ACC112 (cell line): ENCODE measurements at regions not wholly inside any gene's neighbourhood (a gene's known extent, or its start where the extent isn't known, plus 50 kb on each side); places are given as distances from the start of the nearest gene placed in this dataset.

Experiments used
- H2AFZ ChIP-seq: fragments of 200-600 bp; sonication (generic); one replicate; pipeline ENCODE4 v1.6.0; 2017; ENCODE audit warnings: antibody characterized with exemption, low read length; ENCODE audit not compliant: unreplicated experiment
- H3K27ac ChIP-seq: fragments of 200-600 bp; sonication (generic); 2 replicates; pipeline ENCODE4 v1.5.1; 2014; ENCODE audit warnings: low read depth, mild to moderate bottlenecking, antibody characterized with exemption, low read length, moderate library complexity
- H3K27me3 ChIP-seq: fragments of 200-600 bp; sonication (generic); 2 replicates; pipeline ENCODE4 v1.6.1; 2014; ENCODE audit warnings: mild to moderate bottlenecking, antibody characterized with exemption, low read length, moderate library complexity, mixed read lengths; ENCODE audit not compliant: insufficient read depth
- H3K36me3 ChIP-seq: fragments of 200-600 bp; sonication (generic); 2 replicates; pipeline ENCODE4 v1.6.1; 2016; ENCODE audit warnings: mild to moderate bottlenecking, antibody characterized with exemption, low read length, moderate library complexity, mixed read lengths; ENCODE audit not compliant: insufficient read depth
- H3K4me1 ChIP-seq: fragments of 200-600 bp; sonication (generic); one replicate; pipeline ENCODE4 v1.6.1; 2016; ENCODE audit warnings: low read length, mixed read lengths; ENCODE audit not compliant: insufficient read depth, unreplicated experiment, control insufficient read depth
- H3K4me3 ChIP-seq: fragments of 200-600 bp; sonication (generic); 2 replicates; pipeline ENCODE4 v1.5.1; 2014; ENCODE audit warnings: mild to moderate bottlenecking, low read depth, low read length
- H3K79me2 ChIP-seq: fragments of 200-600 bp; sonication (generic); one replicate; pipeline ENCODE4 v1.6.0; 2016; ENCODE audit warnings: low read length; ENCODE audit not compliant: control insufficient read depth, unreplicated experiment, insufficient read depth

GRCh38 chr7:68446183-68446582 lies 1152.1 kb upstream of the AUTS2 start:
- H3K4me1 ChIP-seq, result no peaks in the 10 kb centered on the region
- H3K79me2 ChIP-seq, result no peaks in the 10 kb centered on the region

GRCh38 chr7:68449099-68449498 lies 1149.2 kb upstream of the AUTS2 start:
- Histone ChIP-seq H2AFZ (no peak overlapping the region), H3K36me3 (no peaks in the 10 kb centered on the region), H3K4me1 (no peaks in the 10 kb centered on the region), H3K27me3 (no peaks in the 10 kb centered on the region), H3K27ac (no peak overlapping the region), H3K4me3 (no peak overlapping the region), H3K79me2 (no peaks in the 10 kb centered on the region)

More at GRCh38 chr7:68446183-68446582, 1152.1 kb upstream of the AUTS2 start:
- Histone ChIP-seq H3K27ac (no peak overlapping the region), H3K36me3 (no peaks in the 10 kb centered on the region), H3K27me3 (no peaks in the 10 kb centered on the region), H3K4me3 (no peak overlapping the region), H2AFZ (no peak overlapping the region)

GRCh38 chr7:68449816-68450215 lies 1148.5 kb upstream of the AUTS2 start:
- Histone ChIP-seq H3K4me3 (no peak overlapping the region), H3K79me2 (no peaks in the 10 kb centered on the region), H3K27ac (no peak overlapping the region), H2AFZ (no peak overlapping the region), H3K36me3 (no peaks in the 10 kb centered on the region), H3K27me3 (no peaks in the 10 kb centered on the region), H3K4me1 (no peaks in the 10 kb centered on the region)

GRCh38 chr7:68454931-68455330 lies 1143.3 kb upstream of the AUTS2 start:
- no peaks in the 10 kb centered on the region for H3K27me3 ChIP-seq

GRCh38 chr7:68456469-68456868 lies 1141.8 kb upstream of the AUTS2 start:
- Histone ChIP-seq H3K27ac (no peak overlapping the region), H3K4me1 (no peaks in the 10 kb centered on the region), H3K4me3 (no peak overlapping the region), H2AFZ (no peak overlapping the region), H3K79me2 (no peaks in the 10 kb centered on the region), H3K27me3 (no peaks in the 10 kb centered on the region), H3K36me3 (no peaks in the 10 kb centered on the region)

More at GRCh38 chr7:68454931-68455330, 1143.3 kb upstream of the AUTS2 start:
- H3K79me2 ChIP-seq, result no peaks in the 10 kb centered on the region
- H3K36me3 ChIP-seq, result no peaks in the 10 kb centered on the region
- no peaks in the 10 kb centered on the region for H3K4me1 ChIP-seq
- H3K4me3 ChIP-seq, result no peak overlapping the region
- H3K27ac ChIP-seq, result no peak overlapping the region
- no peak overlapping the region for H2AFZ ChIP-seq

- Histone ChIP-seq H3K79me2 (no peaks in the 10 kb centered on the region), H3K4me1 (no peaks in the 10 kb centered on the region), H3K27me3 (no peaks in the 10 kb centered on the region), H3K4me3 (no peak overlapping the region), H2AFZ (no peak overlapping the region), H3K27ac (no peak overlapping the region), H3K36me3 (no peaks in the 10 kb centered on the region)
These were observed 1140.8 kb upstream of the AUTS2 start for GRCh38 chr7:68457481-68457880.

GRCh38 chr7:68458010-68458908 lies 1140.0 kb upstream of the AUTS2 start:
- Histone ChIP-seq H3K36me3 (no peaks in the 10 kb centered on the region), H3K27me3 (no peaks in the 10 kb centered on the region), H3K79me2 (no peaks in the 10 kb centered on the region), H2AFZ (no peak overlapping the region), H3K4me1 (no peaks in the 10 kb centered on the region), H3K4me3 (no peak overlapping the region), H3K27ac (no peak overlapping the region)

- Histone ChIP-seq H3K27ac (no peak overlapping the region), H3K79me2 (no peaks in the 10 kb centered on the region), H2AFZ (no peak overlapping the region), H3K4me3 (no peak overlapping the region), H3K4me1 (no peaks in the 10 kb centered on the region), H3K27me3 (no peaks in the 10 kb centered on the region), H3K36me3 (no peaks in the 10 kb centered on the region)
These were observed 1136.8 kb upstream of the AUTS2 start for GRCh38 chr7:68461430-68461829.

GRCh38 chr7:68470836-68471435 lies 1127.3 kb upstream of the AUTS2 start:
- no peaks in the 10 kb centered on the region for H3K79me2 ChIP-seq
- H3K36me3 ChIP-seq, result no peaks in the 10 kb centered on the region
- H3K27ac ChIP-seq, result no peak overlapping the region
- H3K4me3 ChIP-seq, result no peak overlapping the region
- H3K27me3 ChIP-seq, result no peaks in the 10 kb centered on the region
- H3K4me1 ChIP-seq, result no peaks in the 10 kb centered on the region
- H2AFZ ChIP-seq, result no peak overlapping the region

- H3K79me2 ChIP-seq, result no peaks in the 10 kb centered on the region
- no peak overlapping the region for H2AFZ ChIP-seq
- H3K4me3 ChIP-seq, result no peak overlapping the region
- H3K4me1 ChIP-seq, result no peaks in the 10 kb centered on the region
- H3K27ac ChIP-seq, result no peak overlapping the region
- H3K27me3 ChIP-seq, result no peaks in the 10 kb centered on the region
- no peaks in the 10 kb centered on the region for H3K36me3 ChIP-seq
These were observed 1125.6 kb upstream of the AUTS2 start for GRCh38 chr7:68472688-68473087.
